ENCODE measurements at regions not wholly inside any gene's neighbourhood (a gene's known extent, or its start where the extent isn't known, plus 50 kb on each side); places are given as distances from the start of the nearest gene placed in this dataset.

- no peaks in the 10 kb centered on the region for H3K79me2 ChIP-seq (replicated peaks; ENCODE audit: insufficient read depth)
- no peak for TF ChIP-seq ZNF331 (CRISPR knock-in tag; IDR thresholded peaks at IDR 0.05; ENCODE audit: low read depth)
- no peak for TF ChIP-seq POLR2AphosphoS5 (IDR thresholded peaks at IDR 0.05; ENCODE audit: low read depth)
- TF ChIP-seq NANOG (IDR thresholded peaks at IDR 0.05; ENCODE audit: borderline replicate concordance) = no peak
- no peak for TF ChIP-seq EZH2 (IDR thresholded peaks at IDR 0.05; ENCODE audit: low read depth, unreplicated experiment)
- TF ChIP-seq STAT1 (IDR thresholded peaks at IDR 0.05; ENCODE audit: unreplicated experiment) = no peak
- TF ChIP-seq EZH2phosphoT487 (IDR thresholded peaks at IDR 0.05; ENCODE audit: unreplicated experiment) = no peak
- no peak for TF ChIP-seq ZNF114 (CRISPR knock-in tag; IDR thresholded peaks at IDR 0.05)
- no peak overlapping the region for H3K27ac ChIP-seq (ENCODE audit: low read depth)
- no peaks in the 10 kb centered on the region for H4K20me1 ChIP-seq (replicated peaks; ENCODE audit: insufficient read depth)
- Mint-ChIP-seq H3K4me1 (peaks cover 53% of the 10 kb centered on the region), H3K27ac (no peak overlapping the region), H3K9me3 (no peaks in the 10 kb centered on the region), H3K4me3 (no peak overlapping the region), H3K36me3 (ENCODE audit: low read depth) (no peaks in the 10 kb centered on the region), H3K27me3 (ENCODE audit: insufficient read depth, low read depth, poor library complexity) (peaks cover 2% of the 10 kb centered on the region)
- H3K4me1 ChIP-seq (ENCODE audit: insufficient read depth) = peaks cover 57% of the 10 kb centered on the region
- no peak overlapping the region for H2AFZ ChIP-seq
- no peak overlapping the region for H3K4me3 ChIP-seq
- DNase-seq (ENCODE audit: low spot score) = no peak
- no peaks in the 10 kb centered on the region for H3K9me2 ChIP-seq (ENCODE audit: insufficient read depth)
- no peaks in the 10 kb centered on the region for H3F3A ChIP-seq (replicated peaks; ENCODE audit: low read depth)
- no peak for ATAC-seq
- H3K27me3 ChIP-seq (ENCODE audit: insufficient read depth) = no peaks in the 10 kb centered on the region
- no peaks in the 10 kb centered on the region for H3K36me3 ChIP-seq (ENCODE audit: insufficient read depth)
- H3K4me2 ChIP-seq = no peak overlapping the region
Observed at GRCh38 chr12:75764091-75764841, 252.9 kb upstream of the KRR1 start.

- ATAC-seq (no peak), DNase-seq (ENCODE audit: low spot score) (no peak)
- H3K27me3 Mint-ChIP-seq (ENCODE audit: insufficient read depth, low read depth, poor library complexity) = peaks cover under 1% of the 10 kb centered on the region
- peaks cover 22% of the 10 kb centered on the region for H3K4me1 Mint-ChIP-seq
- H3K4me3 Mint-ChIP-seq = no peak overlapping the region
- TF ChIP-seq POLR2AphosphoS5 (IDR thresholded peaks at IDR 0.05; ENCODE audit: low read depth) (no peak), NANOG (IDR thresholded peaks at IDR 0.05; ENCODE audit: borderline replicate concordance) (no peak), ZNF331 (CRISPR knock-in tag; IDR thresholded peaks at IDR 0.05; ENCODE audit: low read depth) (no peak), STAT1 (IDR thresholded peaks at IDR 0.05; ENCODE audit: unreplicated experiment) (no peak), ZNF114 (CRISPR knock-in tag; IDR thresholded peaks at IDR 0.05) (no peak), REST (IDR thresholded peaks at IDR 0.05; ENCODE audit: unreplicated experiment) (no peak)
- no peaks in the 10 kb centered on the region for H3K36me3 Mint-ChIP-seq (ENCODE audit: low read depth)
- no peak overlapping the region for H3K27ac ChIP-seq (ENCODE audit: low read depth)
- H4K20me1 ChIP-seq (replicated peaks; ENCODE audit: insufficient read depth) = no peaks in the 10 kb centered on the region
- H2AFZ ChIP-seq = no peak overlapping the region
- H3K79me2 ChIP-seq (replicated peaks; ENCODE audit: insufficient read depth) = no peaks in the 10 kb centered on the region
- no peaks in the 10 kb centered on the region for H3K9me2 ChIP-seq (ENCODE audit: insufficient read depth)
- no peaks in the 10 kb centered on the region for H3K27me3 ChIP-seq (ENCODE audit: insufficient read depth)
- H3F3A ChIP-seq (replicated peaks; ENCODE audit: low read depth) = no peaks in the 10 kb centered on the region
- no peak overlapping the region for H3K4me3 ChIP-seq
- peaks cover 30% of the 10 kb centered on the region for H3K4me1 ChIP-seq (ENCODE audit: insufficient read depth)
- no peak overlapping the region for H3K4me2 ChIP-seq
- no peaks in the 10 kb centered on the region for H3K36me3 ChIP-seq (ENCODE audit: insufficient read depth)
- H3K27ac Mint-ChIP-seq = no peak overlapping the region
- H3K9me3 Mint-ChIP-seq = no peaks in the 10 kb centered on the region
Observed at GRCh38 chr12:75760573-75761294, 249.3 kb upstream of the KRR1 start.

Data from GM23338 (cell line).